ENCODE measurements at regions not wholly inside any gene's neighbourhood (a gene's known extent, or its start where the extent isn't known, plus 50 kb on each side); places are given as distances from the start of the nearest gene placed in this dataset.

DNA sequence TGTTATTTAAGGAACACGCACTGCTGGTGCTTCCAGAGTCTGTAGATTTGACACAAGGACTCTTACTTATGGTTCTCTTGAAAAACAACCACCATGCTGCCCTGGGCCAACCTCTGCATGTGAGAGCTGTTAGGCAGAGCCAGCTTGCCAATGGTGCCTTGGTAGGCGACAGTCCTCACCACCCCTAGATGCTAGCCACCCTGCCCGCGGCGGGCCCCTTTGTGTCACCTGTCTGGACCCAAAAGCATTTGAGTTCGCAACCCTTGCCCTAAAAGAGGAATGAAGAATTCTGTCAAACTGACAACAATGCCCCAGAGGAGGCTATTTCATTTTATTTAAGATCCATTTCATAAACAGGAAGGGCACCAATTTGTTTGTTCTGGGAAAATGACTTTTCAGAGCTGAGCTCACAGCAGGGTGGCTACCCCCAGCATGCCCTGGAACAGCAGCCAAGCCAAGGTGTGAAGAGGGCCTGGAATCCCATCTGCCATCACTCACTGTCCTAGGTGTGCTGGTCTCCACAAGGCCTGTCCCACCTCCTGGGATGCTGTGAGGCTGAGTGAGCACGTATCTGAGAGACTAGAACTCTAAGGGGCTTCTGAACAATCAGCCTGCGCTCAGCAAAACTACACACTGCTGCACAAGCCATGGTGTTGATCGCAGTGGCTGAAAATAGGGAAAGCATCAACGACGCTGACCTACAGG lies 63.8 kb upstream of the FZD10 start:
- TF ChIP-seq, protein P1, sequence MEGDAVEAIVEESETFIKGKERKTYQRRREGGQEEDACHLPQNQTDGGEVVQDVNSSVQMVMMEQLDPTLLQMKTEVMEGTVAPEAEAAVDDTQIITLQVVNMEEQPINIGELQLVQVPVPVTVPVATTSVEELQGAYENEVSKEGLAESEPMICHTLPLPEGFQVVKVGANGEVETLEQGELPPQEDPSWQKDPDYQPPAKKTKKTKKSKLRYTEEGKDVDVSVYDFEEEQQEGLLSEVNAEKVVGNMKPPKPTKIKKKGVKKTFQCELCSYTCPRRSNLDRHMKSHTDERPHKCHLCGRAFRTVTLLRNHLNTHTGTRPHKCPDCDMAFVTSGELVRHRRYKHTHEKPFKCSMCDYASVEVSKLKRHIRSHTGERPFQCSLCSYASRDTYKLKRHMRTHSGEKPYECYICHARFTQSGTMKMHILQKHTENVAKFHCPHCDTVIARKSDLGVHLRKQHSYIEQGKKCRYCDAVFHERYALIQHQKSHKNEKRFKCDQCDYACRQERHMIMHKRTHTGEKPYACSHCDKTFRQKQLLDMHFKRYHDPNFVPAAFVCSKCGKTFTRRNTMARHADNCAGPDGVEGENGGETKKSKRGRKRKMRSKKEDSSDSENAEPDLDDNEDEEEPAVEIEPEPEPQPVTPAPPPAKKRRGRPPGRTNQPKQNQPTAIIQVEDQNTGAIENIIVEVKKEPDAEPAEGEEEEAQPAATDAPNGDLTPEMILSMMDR (IDR thresholded peaks at IDR 0.05; ENCODE audit: poor library complexity) = no peak
- TF ChIP-seq EZH2 (IDR thresholded peaks at IDR 0.05; ENCODE audit: borderline replicate concordance) (no peak), EZH2phosphoT487 (IDR thresholded peaks at IDR 0.05; ENCODE audit: low read depth, severe bottlenecking, unreplicated experiment) (no peak)

All from hepatocyte (in vitro differentiated cells).